SK-N-SH (cell line): ENCODE measurements at regions not wholly inside any gene's neighbourhood (a gene's known extent, or its start where the extent isn't known, plus 50 kb on each side); places are given as distances from the start of the nearest gene placed in this dataset.

Experiments used
- CTCF ChIA-PET: fragments of 300-600, 350-600 bp; formaldehyde crosslinking; extraction: SDS; loops from one replicate; lab custom pipeline; 2021; lab: Yijun Ruan, JAX
- POLR2A ChIA-PET: fragments of 350-600 bp; sonication (Branson Sonifier 250); formaldehyde crosslinking; extraction: SDS; loops from one replicate; lab custom pipeline; 2020; ENCODE audit warnings: antibody characterized with exemption, inconsistent platforms; lab: Yijun Ruan, JAX
- DNase-seq: peaks from one replicate; pipeline ENCODE4 v3.0.0; 2012
- H2AFZ ChIP-seq: fragments of 200-600 bp; sonication (generic); 2 replicates; pipeline ENCODE4 v1.8.1; 2016; ENCODE audit warnings: antibody characterized with exemption, mild to moderate bottlenecking, low read depth
- H3F3A ChIP-seq: fragments of 200-600 bp; sonication (generic); replicated peaks from 2 replicates; pipeline ENCODE3; 2016; ENCODE audit warnings: antibody characterized with exemption, mild to moderate bottlenecking; ENCODE audit not compliant: insufficient read depth
- H3K27ac ChIP-seq, 2 experiments: fragments of 200-500 bp in 1 of 2; fragments of 200-600 bp in 1 of 2; sonication (Bioruptor generic) in 1 of 2; sonication (generic), shearing (Covaris generic) in 1 of 2; 2 replicates each; pipeline versions ENCODE4 v1.5.1 to v1.6.1; 2014 to 2016; ENCODE audit warnings: low read depth in 2 of 2, inconsistent platforms in 1 of 2, low read length in 1 of 2, mild to moderate bottlenecking in 1 of 2, mixed read lengths in 1 of 2
- H3K27me3 ChIP-seq: fragments of 200-600 bp; sonication (generic), shearing (Covaris generic); 2 replicates; pipeline ENCODE4 v1.6.1; 2016; ENCODE audit warnings: mixed run types; ENCODE audit not compliant: insufficient read depth
- H3K36me3 ChIP-seq, 2 experiments: fragments of 200-500 bp in 1 of 2; fragments of 200-600 bp in 1 of 2; sonication (Bioruptor generic) in 1 of 2; sonication (generic) in 1 of 2; replicated peaks in 1 of 2; 2 replicates each; pipeline versions ENCODE3 to v1.5.1; 2014 to 2016; ENCODE audit warnings: low read length in 1 of 2, mild to moderate bottlenecking in 1 of 2; ENCODE audit not compliant: insufficient read depth in 2 of 2, control insufficient read depth in 1 of 2
- H3K4me1 ChIP-seq, 2 experiments: fragments of 200-500 bp in 1 of 2; fragments of 200-600 bp in 1 of 2; sonication (Bioruptor generic) in 1 of 2; sonication (generic), shearing (Covaris generic) in 1 of 2; 2 replicates each; pipeline versions ENCODE4 v1.5.1 to v1.6.1; 2014 to 2016; ENCODE audit warnings: low read depth in 1 of 2, low read length in 1 of 2, mixed run types in 1 of 2; ENCODE audit not compliant: insufficient read depth in 2 of 2, control insufficient read depth in 1 of 2
- H3K4me2 ChIP-seq: fragments of 200-600 bp; sonication (generic), shearing (Covaris generic); 2 replicates; pipeline ENCODE4 v1.6.1; 2017; ENCODE audit warnings: mixed run types
- H3K4me3 ChIP-seq, 2 experiments: fragments of 200-500 bp in 1 of 2; fragments of 200-600 bp in 1 of 2; sonication (Bioruptor generic) in 1 of 2; sonication (generic), shearing (Covaris generic) in 1 of 2; 2 replicates each; pipeline versions ENCODE4 v1.5.1 to v1.8.1; 2014 to 2016; ENCODE audit warnings: low read depth in 2 of 2, inconsistent platforms in 1 of 2, low read length in 1 of 2, mild to moderate bottlenecking in 1 of 2, mixed read lengths in 1 of 2, moderate library complexity in 1 of 2
- H3K79me2 ChIP-seq: fragments of 200-600 bp; sonication (generic); 2 replicates; pipeline ENCODE4 v1.8.1; 2017; ENCODE audit warnings: mild to moderate bottlenecking; ENCODE audit not compliant: insufficient read depth
- H3K9ac ChIP-seq: fragments of 200-600 bp; sonication (generic); 2 replicates; pipeline ENCODE4 v1.6.1; 2017; ENCODE audit warnings: mixed run types
- H3K9me2 ChIP-seq: fragments of 200-600 bp; sonication (generic); 2 replicates; pipeline ENCODE4 v1.6.1; 2017; ENCODE audit warnings: mixed run types
- H3K9me3 ChIP-seq: fragments of 200-600 bp; sonication (generic); 2 replicates; pipeline ENCODE4 v1.6.1; 2017; ENCODE audit warnings: mixed run types, mild to moderate bottlenecking, moderate library complexity
- H4K20me1 ChIP-seq: fragments of 200-600 bp; sonication (generic); 2 replicates; pipeline ENCODE4 v1.6.1; 2017; ENCODE audit warnings: mild to moderate bottlenecking, mixed run types; ENCODE audit not compliant: insufficient read depth
- CHD2 ChIP-seq: fragments of 150-350 bp; IDR thresholded peaks from 2 replicates; pipeline ENCODE4 v1.6.1; 2018; ENCODE audit warnings: low read length; ENCODE audit not compliant: partially characterized antibody
- CTCF ChIP-seq: fragments of 200-600 bp; sonication (generic); IDR thresholded peaks from 2 replicates; pipeline ENCODE4 v1.6.1; 2017; ENCODE audit warnings: antibody characterized with exemption, mild to moderate bottlenecking, moderate library complexity
- ELF1 ChIP-seq: IDR thresholded peaks from 2 replicates; pipeline ENCODE4 v1.4.0; 2012
- EZH2phosphoT487 ChIP-seq: fragments of 200-600 bp; sonication (generic); IDR thresholded peaks from 2 replicates; pipeline ENCODE4 v1.6.1; 2017; ENCODE audit warnings: low read depth, mixed run types, mild to moderate bottlenecking, antibody characterized with exemption, moderate library complexity, borderline replicate concordance
- FOSL2 ChIP-seq: IDR thresholded peaks from 2 replicates; pipeline ENCODE4 v1.4.0; 2012; ENCODE audit warnings: low read depth, mild to moderate bottlenecking, moderate library complexity, borderline replicate concordance
- FOXJ3 ChIP-seq: sonication (generic); formaldehyde crosslinking; IDR thresholded peaks from 2 replicates; pipeline ENCODE4 v1.5.1; 2020; ENCODE audit warnings: mild to moderate bottlenecking, missing genetic modification reagents
- IRF3 ChIP-seq: fragments of 150-350 bp; IDR thresholded peaks from 2 replicates; pipeline ENCODE4 v1.6.1; 2016; ENCODE audit warnings: mild to moderate bottlenecking, low read depth, low read length
- JUND ChIP-seq: IDR thresholded peaks from 2 replicates; pipeline ENCODE4 v1.4.0; 2012
- MAX ChIP-seq: IDR thresholded peaks from 2 replicates; pipeline ENCODE4 v1.4.0; 2012; ENCODE audit warnings: low read depth
- MEF2A ChIP-seq: IDR thresholded peaks from 2 replicates; pipeline ENCODE4 v1.4.0; 2012; ENCODE audit warnings: low read depth, borderline replicate concordance
- MXI1 ChIP-seq: IDR thresholded peaks from 2 replicates; pipeline ENCODE4 v1.6.1; 2012; ENCODE audit warnings: mild to moderate bottlenecking, low read depth, low read length, improper control_type of control experiment
- NRF1 ChIP-seq: IDR thresholded peaks from 2 replicates; pipeline ENCODE4 v1.6.1; 2012; ENCODE audit warnings: low read depth, mild to moderate bottlenecking, low read length
- PBX3 ChIP-seq: IDR thresholded peaks from 2 replicates; pipeline ENCODE4; 2012
- POLR2AphosphoS5 ChIP-seq: IDR thresholded peaks from 2 replicates; pipeline ENCODE4 v1.6.1; 2012; ENCODE audit warnings: low read depth, low read length
- RAD21 ChIP-seq: IDR thresholded peaks from 2 replicates; pipeline ENCODE4 v1.6.1; 2012; ENCODE audit warnings: mild to moderate bottlenecking, low read length
- RFX5 ChIP-seq: IDR thresholded peaks from 2 replicates; pipeline ENCODE4 v1.6.1; 2012; ENCODE audit warnings: mild to moderate bottlenecking, improper control_type of control experiment, low read length
- RXRA ChIP-seq: IDR thresholded peaks from 2 replicates; pipeline ENCODE4 v1.4.0; 2012; ENCODE audit warnings: low read depth, mild to moderate bottlenecking, borderline replicate concordance
- SIN3A ChIP-seq: IDR thresholded peaks from 2 replicates; pipeline ENCODE4 v1.6.1; 2012; ENCODE audit warnings: low read depth, mild to moderate bottlenecking, low read length, moderate library complexity, borderline replicate concordance
- SMC3 ChIP-seq: IDR thresholded peaks from 2 replicates; pipeline ENCODE4 v1.6.1; 2012; ENCODE audit warnings: low read depth, low read length, improper control_type of control experiment
- TAF1 ChIP-seq: IDR thresholded peaks from 2 replicates; pipeline ENCODE4 v1.6.1; 2012; ENCODE audit warnings: low read depth, mild to moderate bottlenecking, low read length, moderate library complexity, borderline replicate concordance
- TCF12 ChIP-seq: IDR thresholded peaks from 2 replicates; pipeline ENCODE4 v1.4.0; 2012
- TEAD4 ChIP-seq: IDR thresholded peaks from 2 replicates; pipeline ENCODE4 v1.4.0; 2012; ENCODE audit warnings: mild to moderate bottlenecking, borderline replicate concordance; ENCODE audit not compliant: insufficient read depth
- USF1 ChIP-seq: IDR thresholded peaks from 2 replicates; pipeline ENCODE4 v1.4.0; 2012; ENCODE audit warnings: low read depth, borderline replicate concordance
- USF2 ChIP-seq: fragments of 150-350 bp; IDR thresholded peaks from 2 replicates; pipeline ENCODE4 v1.6.1; 2017; ENCODE audit warnings: antibody characterized with exemption, low read length, low read depth, borderline replicate concordance
- YY1 ChIP-seq: IDR thresholded peaks from 2 replicates; pipeline ENCODE4 v1.4.0; 2012; ENCODE audit warnings: low read depth, mild to moderate bottlenecking
- WGBS: methylation state at CpG from one replicate; pipeline ENCODE4 v1.1.6; 2017; ENCODE audit warnings: low lambda C conversion rate; 5-methylcytosine and 5-hydroxymethylcytosine counted together

GRCh38 chr4:25485104-25485503, 108.0 kb downstream of the ANAPC4 start:
- Histone ChIP-seq H3K9me3 (no peaks in the 10 kb centered on the region), H3K27ac (no peak overlapping the region), H3K4me2 (no peak overlapping the region), H4K20me1 (no peaks in the 10 kb centered on the region), H3F3A (no peaks in the 10 kb centered on the region), H3K4me3 (no peak overlapping the region), H3K79me2 (no peaks in the 10 kb centered on the region), H3K27me3 (no peaks in the 10 kb centered on the region; the same call in 1 of the 2 replicates), H2AFZ (no peak overlapping the region), H3K9me2 (no peaks in the 10 kb centered on the region), H3K36me3 (no peaks in the 10 kb centered on the region), H3K4me1 (no peaks in the 10 kb centered on the region)
- CTCF ChIA-PET, result no interaction called here
- DNase-seq, result no peak
- TF ChIP-seq TEAD4 (no peak), ELF1 (no peak), MEF2A (no peak), SMC3 (no peak), JUND (no peak), EZH2phosphoT487 (no peak), RFX5 (no peak), CHD2 (no peak), FOSL2 (no peak), USF2 (no peak), RXRA (no peak), NRF1 (no peak), MXI1 (no peak), RAD21 (no peak), MAX (no peak), POLR2AphosphoS5 (no peak), FOXJ3 (CRISPR knock-in tag) (no peak), PBX3 (no peak), SIN3A (no peak), YY1 (no peak)
- TF ChIP-seq, all 33 proteins: peak for 0
- H3K9ac ChIP-seq, result no peak overlapping the region
- WGBS, result 44% methylated on average over 6 of the region's 6 CpGs
- POLR2A ChIA-PET, result no interaction called here

GRCh38 chr4:25486171-25486570, 109.1 kb downstream of the ANAPC4 start:
- Histone ChIP-seq H3K36me3 (no peaks in the 10 kb centered on the region), H3K9me3 (no peaks in the 10 kb centered on the region), H3K79me2 (no peaks in the 10 kb centered on the region), H3K9ac (no peak overlapping the region), H3K27me3 (no peaks in the 10 kb centered on the region; the same call in 1 of the 2 replicates), H3F3A (no peaks in the 10 kb centered on the region), H3K9me2 (no peaks in the 10 kb centered on the region), H3K4me3 (no peak overlapping the region), H3K4me2 (no peak overlapping the region), H3K4me1 (no peaks in the 10 kb centered on the region), H4K20me1 (no peaks in the 10 kb centered on the region), H3K27ac (no peak overlapping the region), H2AFZ (no peak overlapping the region)
- 53% methylated on average over 3 of the region's 3 CpGs for WGBS
- CTCF ChIA-PET, result no interaction called here
- POLR2A ChIA-PET, result no interaction called here
- no peak for DNase-seq
- no peak for TF ChIP-seq IRF3
- no peak for TF ChIP-seq CTCF
- no peak for TF ChIP-seq USF2
- TF ChIP-seq TCF12, result no peak
- no peak for TF ChIP-seq TAF1
- TF ChIP-seq USF1, result no peak
